ENCODE measurements at regions not wholly inside any gene's neighbourhood (a gene's known extent, or its start where the extent isn't known, plus 50 kb on each side); places are given as distances from the start of the nearest gene placed in this dataset.

- TF ChIP-seq, protein P1, sequence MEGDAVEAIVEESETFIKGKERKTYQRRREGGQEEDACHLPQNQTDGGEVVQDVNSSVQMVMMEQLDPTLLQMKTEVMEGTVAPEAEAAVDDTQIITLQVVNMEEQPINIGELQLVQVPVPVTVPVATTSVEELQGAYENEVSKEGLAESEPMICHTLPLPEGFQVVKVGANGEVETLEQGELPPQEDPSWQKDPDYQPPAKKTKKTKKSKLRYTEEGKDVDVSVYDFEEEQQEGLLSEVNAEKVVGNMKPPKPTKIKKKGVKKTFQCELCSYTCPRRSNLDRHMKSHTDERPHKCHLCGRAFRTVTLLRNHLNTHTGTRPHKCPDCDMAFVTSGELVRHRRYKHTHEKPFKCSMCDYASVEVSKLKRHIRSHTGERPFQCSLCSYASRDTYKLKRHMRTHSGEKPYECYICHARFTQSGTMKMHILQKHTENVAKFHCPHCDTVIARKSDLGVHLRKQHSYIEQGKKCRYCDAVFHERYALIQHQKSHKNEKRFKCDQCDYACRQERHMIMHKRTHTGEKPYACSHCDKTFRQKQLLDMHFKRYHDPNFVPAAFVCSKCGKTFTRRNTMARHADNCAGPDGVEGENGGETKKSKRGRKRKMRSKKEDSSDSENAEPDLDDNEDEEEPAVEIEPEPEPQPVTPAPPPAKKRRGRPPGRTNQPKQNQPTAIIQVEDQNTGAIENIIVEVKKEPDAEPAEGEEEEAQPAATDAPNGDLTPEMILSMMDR (IDR thresholded peaks at IDR 0.05) = no peak
- TF ChIP-seq POLR2A (IDR thresholded peaks at IDR 0.05) (no peak), POLR2AphosphoS5 (IDR thresholded peaks at IDR 0.05) (no peak), EP300 (IDR thresholded peaks at IDR 0.05) (no peak)
Measured at GRCh38 chr6:48567016-48567415, 456.0 kb upstream of the PTCHD4 start.

All from gastroesophageal sphincter (tissue), 3 donors.